ENCODE measurements at regions not wholly inside any gene's neighbourhood (a gene's known extent, or its start where the extent isn't known, plus 50 kb on each side); places are given as distances from the start of the nearest gene placed in this dataset.

DNA sequence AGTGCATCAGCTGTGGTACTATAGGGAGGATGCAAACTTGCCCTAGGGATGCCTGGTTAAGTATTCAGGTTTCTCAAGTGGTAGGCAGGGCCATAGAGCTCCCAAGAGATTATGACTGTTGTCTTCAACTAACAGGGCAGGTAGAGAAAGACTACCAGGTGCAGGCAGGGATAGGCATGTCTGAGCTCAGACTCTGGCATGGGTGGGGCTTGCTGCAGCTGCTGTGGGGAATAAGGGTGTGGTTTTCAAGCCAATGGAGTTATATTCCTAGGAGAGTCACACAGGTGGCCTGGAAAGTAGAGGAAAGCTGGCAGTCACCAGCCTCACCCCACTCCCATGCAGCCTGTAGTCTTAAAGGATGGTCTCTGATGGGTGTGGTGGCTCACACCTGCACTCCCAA lies 673.4 kb upstream of the ADGRL4 start:
- no peak for TF ChIP-seq EP300 (IDR thresholded peaks at IDR 0.05)
- TF ChIP-seq, protein P1, sequence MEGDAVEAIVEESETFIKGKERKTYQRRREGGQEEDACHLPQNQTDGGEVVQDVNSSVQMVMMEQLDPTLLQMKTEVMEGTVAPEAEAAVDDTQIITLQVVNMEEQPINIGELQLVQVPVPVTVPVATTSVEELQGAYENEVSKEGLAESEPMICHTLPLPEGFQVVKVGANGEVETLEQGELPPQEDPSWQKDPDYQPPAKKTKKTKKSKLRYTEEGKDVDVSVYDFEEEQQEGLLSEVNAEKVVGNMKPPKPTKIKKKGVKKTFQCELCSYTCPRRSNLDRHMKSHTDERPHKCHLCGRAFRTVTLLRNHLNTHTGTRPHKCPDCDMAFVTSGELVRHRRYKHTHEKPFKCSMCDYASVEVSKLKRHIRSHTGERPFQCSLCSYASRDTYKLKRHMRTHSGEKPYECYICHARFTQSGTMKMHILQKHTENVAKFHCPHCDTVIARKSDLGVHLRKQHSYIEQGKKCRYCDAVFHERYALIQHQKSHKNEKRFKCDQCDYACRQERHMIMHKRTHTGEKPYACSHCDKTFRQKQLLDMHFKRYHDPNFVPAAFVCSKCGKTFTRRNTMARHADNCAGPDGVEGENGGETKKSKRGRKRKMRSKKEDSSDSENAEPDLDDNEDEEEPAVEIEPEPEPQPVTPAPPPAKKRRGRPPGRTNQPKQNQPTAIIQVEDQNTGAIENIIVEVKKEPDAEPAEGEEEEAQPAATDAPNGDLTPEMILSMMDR (IDR thresholded peaks at IDR 0.05): no peak
- no peak for TF ChIP-seq POLR2AphosphoS5 (IDR thresholded peaks at IDR 0.05)
